ENCODE measurements at regions not wholly inside any gene's neighbourhood (a gene's known extent, or its start where the extent isn't known, plus 50 kb on each side); places are given as distances from the start of the nearest gene placed in this dataset.
"Not testable (repeated sequence)": the region's sequence is repeated elsewhere in the genome, so short reads cannot be mapped to it uniquely, and the experiment has no call there.

DNA sequence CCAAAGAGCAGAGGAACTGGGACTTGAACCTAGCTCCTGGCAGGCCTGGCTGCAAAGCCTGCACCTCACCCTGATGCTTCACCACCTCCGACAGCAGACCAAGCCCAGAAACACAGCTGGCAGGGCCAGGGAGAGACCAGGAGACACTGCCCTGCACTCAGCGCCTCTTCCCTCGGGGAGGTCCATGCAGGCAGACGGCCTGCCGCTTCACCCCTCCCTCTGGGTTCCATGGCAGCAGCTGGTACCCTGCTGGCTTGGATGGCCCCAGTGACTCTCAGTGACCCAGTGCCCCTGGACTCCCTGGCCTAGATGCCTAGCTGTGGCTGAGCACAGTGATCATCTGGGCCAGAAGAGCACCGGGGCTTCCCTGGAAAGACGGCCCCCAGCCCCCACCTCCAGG is 65.3 kb upstream of the TARDBP start:
- H3K9me3 ChIP-seq (ENCODE audit: severe bottlenecking), result no peaks in the 10 kb centered on the region
- H3K4me3 ChIP-seq (ENCODE audit: low read depth, low read length), result no peak overlapping the region
- no peak for DNase-seq
- TF ChIP-seq, protein P1, sequence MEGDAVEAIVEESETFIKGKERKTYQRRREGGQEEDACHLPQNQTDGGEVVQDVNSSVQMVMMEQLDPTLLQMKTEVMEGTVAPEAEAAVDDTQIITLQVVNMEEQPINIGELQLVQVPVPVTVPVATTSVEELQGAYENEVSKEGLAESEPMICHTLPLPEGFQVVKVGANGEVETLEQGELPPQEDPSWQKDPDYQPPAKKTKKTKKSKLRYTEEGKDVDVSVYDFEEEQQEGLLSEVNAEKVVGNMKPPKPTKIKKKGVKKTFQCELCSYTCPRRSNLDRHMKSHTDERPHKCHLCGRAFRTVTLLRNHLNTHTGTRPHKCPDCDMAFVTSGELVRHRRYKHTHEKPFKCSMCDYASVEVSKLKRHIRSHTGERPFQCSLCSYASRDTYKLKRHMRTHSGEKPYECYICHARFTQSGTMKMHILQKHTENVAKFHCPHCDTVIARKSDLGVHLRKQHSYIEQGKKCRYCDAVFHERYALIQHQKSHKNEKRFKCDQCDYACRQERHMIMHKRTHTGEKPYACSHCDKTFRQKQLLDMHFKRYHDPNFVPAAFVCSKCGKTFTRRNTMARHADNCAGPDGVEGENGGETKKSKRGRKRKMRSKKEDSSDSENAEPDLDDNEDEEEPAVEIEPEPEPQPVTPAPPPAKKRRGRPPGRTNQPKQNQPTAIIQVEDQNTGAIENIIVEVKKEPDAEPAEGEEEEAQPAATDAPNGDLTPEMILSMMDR (IDR thresholded peaks at IDR 0.05; ENCODE audit: low read depth, low read length), result no peak
- peak overlapping the region; percentile 79 for H3K27ac ChIP-seq
- H3K36me3 ChIP-seq, result no peaks in the 10 kb centered on the region
- no peaks in the 10 kb centered on the region for H3K27me3 ChIP-seq (ENCODE audit: insufficient read depth, low read depth, severe bottlenecking)

DNA sequence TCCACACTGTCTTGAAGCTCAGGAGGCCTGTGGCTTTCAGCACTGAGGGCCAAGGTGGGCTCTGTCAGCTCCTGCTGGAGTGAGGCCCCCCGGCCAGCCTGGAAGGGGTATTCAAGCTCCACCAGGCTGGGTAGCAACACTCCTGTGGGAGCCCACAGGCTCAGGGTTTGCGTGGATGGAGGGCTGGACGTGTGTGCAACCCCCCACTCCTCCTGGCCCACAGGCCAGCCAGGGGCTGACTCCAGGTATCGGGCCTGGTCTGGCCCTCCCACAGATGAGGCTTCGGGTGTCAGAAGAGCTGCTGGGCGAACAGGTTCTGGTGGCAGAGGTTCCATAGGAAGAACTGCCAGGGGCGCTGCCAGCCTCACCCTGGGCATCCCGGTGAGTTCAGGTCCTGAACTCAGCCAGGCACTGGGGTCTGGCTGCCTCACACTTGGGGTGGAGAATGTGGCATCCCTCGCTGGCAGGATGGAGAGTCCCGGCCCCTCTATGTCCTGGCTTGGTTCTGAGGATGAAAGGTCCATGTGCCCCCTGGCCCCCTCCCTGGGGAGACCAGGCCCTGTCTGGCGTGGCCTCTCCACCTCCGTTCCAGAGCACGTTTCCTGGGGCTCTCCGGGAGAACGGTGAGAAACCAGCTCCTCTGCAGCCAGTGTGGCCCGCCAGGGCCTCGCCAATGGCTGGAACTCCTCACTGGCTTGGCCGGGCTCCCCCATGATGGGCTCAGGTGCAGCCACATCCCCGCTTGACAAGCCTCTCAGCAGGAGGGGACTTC is 64.6 kb upstream of the TARDBP start:
- no peaks in the 10 kb centered on the region for H3K36me3 ChIP-seq
- H3K27ac ChIP-seq, result peak overlapping the region; percentile 79
- DNase-seq, result no peak
- H3K9me3 ChIP-seq (ENCODE audit: severe bottlenecking), result no peaks in the 10 kb centered on the region
- H3K27me3 ChIP-seq (ENCODE audit: insufficient read depth, low read depth, severe bottlenecking), result no peaks in the 10 kb centered on the region
- H3K4me3 ChIP-seq (ENCODE audit: low read depth, low read length), result no peak overlapping the region
- TF ChIP-seq, protein P1 (IDR thresholded peaks at IDR 0.05; ENCODE audit: low read depth, low read length), result no peak

DNA sequence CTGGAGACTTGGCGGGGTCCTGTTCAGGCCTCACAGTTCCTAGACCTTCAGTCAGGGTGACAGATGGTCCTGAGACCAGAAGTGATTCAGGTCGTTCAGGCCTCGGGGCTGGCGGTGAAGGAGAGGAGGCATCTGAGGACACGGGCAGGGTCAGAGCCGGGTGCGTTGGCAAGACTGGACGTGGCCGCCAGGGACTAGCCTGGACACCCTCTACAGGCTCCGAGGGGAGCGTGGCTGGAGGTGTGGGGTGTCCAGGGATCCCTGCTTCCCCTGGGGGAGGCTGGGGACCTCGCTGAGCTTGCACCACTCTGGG is 64.0 kb upstream of the TARDBP start:
- Histone ChIP-seq H3K9me3 (ENCODE audit: severe bottlenecking) (no peaks in the 10 kb centered on the region), H3K27ac (peak overlapping the region; percentile 79), H3K4me3 (ENCODE audit: low read depth, low read length) (no peak overlapping the region), H3K27me3 (ENCODE audit: insufficient read depth, low read depth, severe bottlenecking) (no peaks in the 10 kb centered on the region), H3K36me3 (no peaks in the 10 kb centered on the region)
- DNase-seq, result peak; percentile 95
- TF ChIP-seq, protein P1 (IDR thresholded peaks at IDR 0.05; ENCODE audit: low read depth, low read length), result peak; percentile 35

DNA sequence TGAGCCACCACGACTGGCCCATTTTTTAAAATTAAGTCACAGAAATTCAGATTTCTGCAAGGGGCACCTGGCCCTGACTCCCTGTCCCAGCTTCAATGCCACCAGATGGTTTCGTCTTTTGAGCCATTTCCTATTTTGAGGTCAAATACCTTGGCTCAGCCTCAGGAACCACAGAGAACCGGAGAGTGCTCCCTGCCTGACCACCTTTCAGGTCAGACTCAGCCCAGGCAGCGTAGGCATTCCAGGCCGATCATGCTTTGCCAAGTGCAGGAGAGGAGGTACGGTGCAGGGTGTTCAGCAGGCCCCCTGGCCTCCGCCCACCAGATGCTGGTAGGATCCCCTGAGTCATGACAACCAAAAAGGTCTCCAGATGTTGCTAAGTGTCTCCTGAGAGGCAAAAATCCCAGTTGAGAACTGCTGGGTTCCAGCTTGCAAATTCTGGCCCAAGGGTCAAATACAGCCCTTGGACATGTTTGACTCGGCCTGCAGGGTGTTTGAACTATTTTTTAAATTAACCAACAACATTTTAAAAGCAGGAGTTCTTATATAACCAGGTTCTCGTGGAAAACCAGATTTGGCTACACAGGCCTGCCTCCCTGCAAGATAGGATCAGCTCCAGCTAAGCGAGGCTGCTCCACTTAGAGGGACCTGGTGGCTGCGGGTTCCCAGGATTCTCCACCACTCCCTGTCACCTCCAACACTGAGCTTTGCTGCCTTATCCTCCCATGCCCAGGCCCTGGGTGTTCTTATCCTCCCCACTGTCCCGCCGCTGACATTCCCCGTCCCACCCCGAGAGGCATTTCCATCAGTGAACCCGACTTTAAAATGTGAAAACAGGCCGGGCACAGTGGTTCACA is 61.9 kb upstream of the TARDBP start:
- H3K27ac ChIP-seq, result no peak overlapping the region
- no peaks in the 10 kb centered on the region for H3K27me3 ChIP-seq (ENCODE audit: insufficient read depth, low read depth, severe bottlenecking)
- H3K36me3 ChIP-seq, result no peaks in the 10 kb centered on the region
- no peak for DNase-seq
- H3K9me3 ChIP-seq (ENCODE audit: severe bottlenecking), result no peaks in the 10 kb centered on the region
- H3K4me3 ChIP-seq (ENCODE audit: low read depth, low read length), result no peak overlapping the region
- TF ChIP-seq, protein P1 (IDR thresholded peaks at IDR 0.05; ENCODE audit: low read depth, low read length), result no peak

DNA sequence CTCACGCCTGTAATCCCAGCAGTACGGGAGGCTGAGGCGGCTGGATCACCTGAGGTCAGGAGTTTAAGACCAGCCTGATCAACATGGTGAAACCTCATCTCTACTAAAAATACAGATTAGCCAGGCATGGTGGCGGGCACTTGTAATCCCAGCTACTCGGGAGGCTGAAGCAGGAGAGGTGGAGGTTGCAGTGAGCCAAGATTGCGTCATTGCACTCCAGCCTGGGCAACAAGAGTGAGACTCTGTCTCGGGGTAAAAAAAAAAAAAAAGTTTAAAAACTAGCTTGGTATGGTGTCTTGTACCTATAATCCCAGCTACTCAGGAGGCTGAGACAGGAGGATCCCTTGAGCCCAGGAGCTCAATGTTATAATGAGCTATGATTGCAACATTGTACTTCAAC is 61.2 kb upstream of the TARDBP start:
- not testable (repeated sequence) for H3K27me3 ChIP-seq (ENCODE audit: insufficient read depth, low read depth, severe bottlenecking); H3K36me3 ChIP-seq; H3K4me3 ChIP-seq (ENCODE audit: low read depth, low read length); H3K27ac ChIP-seq; H3K9me3 ChIP-seq (ENCODE audit: severe bottlenecking)
- peak; percentile 28 for DNase-seq

DNA sequence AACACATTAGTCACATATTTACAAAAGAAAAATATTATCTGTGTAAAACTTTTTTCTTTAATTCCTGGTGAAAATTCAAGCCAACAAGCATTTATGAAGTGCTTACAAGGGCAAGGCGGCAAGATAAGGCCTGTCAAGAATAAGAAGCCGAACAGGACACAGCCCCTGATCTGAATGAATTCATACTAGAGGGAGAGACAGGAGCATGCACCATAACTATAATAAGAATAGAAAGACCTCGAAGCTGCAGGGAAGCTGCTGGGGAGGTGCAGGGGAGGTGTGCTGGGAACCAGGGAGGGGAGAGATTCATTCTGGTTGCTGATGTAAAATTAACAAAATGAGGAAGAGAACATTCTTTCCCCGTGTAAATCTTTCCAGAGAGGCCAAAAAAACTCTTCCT is 60.5 kb upstream of the TARDBP start:
- no peaks in the 10 kb centered on the region for H3K9me3 ChIP-seq (ENCODE audit: severe bottlenecking)
- TF ChIP-seq, protein P1 (IDR thresholded peaks at IDR 0.05; ENCODE audit: low read depth, low read length), result no peak
- H3K27ac ChIP-seq, result no peak overlapping the region
- H3K27me3 ChIP-seq (ENCODE audit: insufficient read depth, low read depth, severe bottlenecking), result no peaks in the 10 kb centered on the region
- H3K4me3 ChIP-seq (ENCODE audit: low read depth, low read length), result no peak overlapping the region
- no peak for DNase-seq
- H3K36me3 ChIP-seq, result no peaks in the 10 kb centered on the region

Data from WERI-Rb-1 (cell line).